Keratinocyte (primary cell): ENCODE measurements at regions not wholly inside any gene's neighbourhood (a gene's known extent, or its start where the extent isn't known, plus 50 kb on each side); places are given as distances from the start of the nearest gene placed in this dataset.

Experiments
- DNase-seq: peaks from one replicate; pipeline ENCODE4 v3.0.0-alpha.2; 2011; ENCODE audit warnings: low read depth, missing footprints, low spot score
- FAIRE-seq: peaks from 2 replicates; lab custom pipeline; 2011; peaks lifted over from hg19 to GRCh38; lab: Jason Lieb, UNC
- H2AFZ ChIP-seq: 2 replicates; pipeline ENCODE4 v1.6.0; 2012; ENCODE audit warnings: low read length, control low read depth, inconsistent platforms; ENCODE audit not compliant: control insufficient read depth
- H3K27ac ChIP-seq: 2 replicates; pipeline ENCODE4 v1.5.1; 2011; ENCODE audit warnings: low read length; ENCODE audit not compliant: control insufficient read depth, insufficient read depth
- H3K27me3 ChIP-seq: 3 replicates; pipeline ENCODE4 v1.6.0; 2011; ENCODE audit warnings: low read length; ENCODE audit not compliant: control insufficient read depth, insufficient read depth; ENCODE audit errors: extremely low read depth
- H3K36me3 ChIP-seq, 2 experiments: 2 replicates in 1 of 2; 3 replicates in 1 of 2; pipeline ENCODE4 v1.5.1; 2011; ENCODE audit warnings: low read length in 2 of 2, mild to moderate bottlenecking in 1 of 2; ENCODE audit not compliant: control insufficient read depth in 2 of 2, insufficient read depth in 2 of 2; ENCODE audit errors: extremely low read depth in 1 of 2
- H3K4me1 ChIP-seq: 3 replicates; pipeline ENCODE4 v1.5.1; 2011; ENCODE audit warnings: low read length; ENCODE audit not compliant: control insufficient read depth, insufficient read depth; ENCODE audit errors: extremely low read depth
- H3K4me2 ChIP-seq: 3 replicates; pipeline ENCODE4 v1.6.0; 2011; ENCODE audit warnings: low read depth, low read length; ENCODE audit not compliant: control insufficient read depth, insufficient read depth; ENCODE audit errors: extremely low read depth
- H3K4me3 ChIP-seq, 3 experiments: fragments of 200-600 bp in 1 of 3; sonication (generic) in 1 of 3; 2 replicates in 2 of 3; 3 replicates in 1 of 3; pipeline ENCODE4 v1.5.1; 2011 to 2016; ENCODE audit warnings: low read length in 3 of 3, mild to moderate bottlenecking in 3 of 3, control low read depth in 2 of 3, inconsistent platforms in 1 of 3, low read depth in 1 of 3, mixed read lengths in 1 of 3, mixed run types in 1 of 3, moderate library complexity in 1 of 3; ENCODE audit not compliant: control insufficient read depth in 2 of 3, insufficient read depth in 2 of 3; ENCODE audit errors: extremely low read depth in 1 of 3
- H3K79me2 ChIP-seq: 2 replicates; pipeline ENCODE4 v1.6.0; 2012; ENCODE audit warnings: low read length; ENCODE audit not compliant: control insufficient read depth, insufficient read depth
- H3K9ac ChIP-seq: 3 replicates; pipeline ENCODE4 v1.6.0; 2011; ENCODE audit warnings: low read length; ENCODE audit not compliant: control insufficient read depth, insufficient read depth; ENCODE audit errors: extremely low read depth
- H3K9me1 ChIP-seq: 3 replicates; pipeline ENCODE4 v1.6.0; 2011; ENCODE audit warnings: low read length; ENCODE audit not compliant: control insufficient read depth, insufficient read depth; ENCODE audit errors: extremely low read depth
- H3K9me3 ChIP-seq: 2 replicates; pipeline ENCODE4 v1.5.1; 2012; ENCODE audit warnings: low read depth, low read length; ENCODE audit not compliant: control insufficient read depth
- H4K20me1 ChIP-seq: 3 replicates; pipeline ENCODE4 v1.6.0; 2011; ENCODE audit warnings: low read length; ENCODE audit not compliant: control insufficient read depth, insufficient read depth; ENCODE audit errors: extremely low read depth
- EZH2 ChIP-seq: IDR thresholded peaks from one replicate; pipeline ENCODE4 v1.6.1; 2012; ENCODE audit warnings: inconsistent platforms, mild to moderate bottlenecking, low read length, moderate library complexity
- dilution Hi-C: fragments of 300-500 bp; cut with MboI; formaldehyde crosslinking; loops from one replicate; pipeline ENCODE4 v1.7.0; 2020; ENCODE audit warnings: low sequenced_read_pairs; ENCODE audit not compliant: extremely low pct_ligation_motif_present
- TF ChIP-seq, protein P1 (sequence below), 3 experiments: IDR thresholded peaks in 1 of 3; conservative IDR thresholded peaks in 1 of 3; optimal IDR thresholded peaks in 1 of 3; 2 replicates in 2 of 3; 3 replicates in 1 of 3; pipeline versions ENCODE3 to v1.5.1; 2011; ENCODE audit warnings: low read length in 3 of 3, mild to moderate bottlenecking in 3 of 3, moderate library complexity in 2 of 3, control low read depth in 1 of 3, inconsistent platforms in 1 of 3; ENCODE audit not compliant: insufficient read depth in 2 of 3; ENCODE audit errors: extremely low read depth in 1 of 3

DNA sequence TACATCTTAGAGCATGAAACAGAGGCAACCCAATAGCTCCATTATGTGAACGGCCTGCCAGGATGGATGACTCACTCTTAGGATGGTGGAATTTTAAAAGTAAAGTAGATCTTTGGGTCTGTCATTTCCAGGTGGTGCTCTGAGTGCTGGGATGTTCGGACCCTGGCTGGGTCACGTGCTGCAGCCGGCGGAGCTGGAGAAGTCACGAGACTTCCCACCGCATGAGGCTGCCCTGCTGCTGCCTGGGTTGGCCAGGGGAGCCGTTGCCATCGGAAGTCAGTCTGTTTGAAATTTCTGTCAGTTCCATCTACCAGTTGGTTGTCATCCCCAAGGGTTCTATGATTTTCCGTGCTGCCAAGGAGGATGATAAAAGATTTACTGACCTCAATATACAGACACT lies 93.3 kb upstream of the ALKAL2 start:
- H3K9me1 ChIP-seq = no peaks in the 10 kb centered on the region
- H2AFZ ChIP-seq = no peak overlapping the region
- H3K79me2 ChIP-seq = no peaks in the 10 kb centered on the region
- FAIRE-seq = no peak
- no peaks in the 10 kb centered on the region for H4K20me1 ChIP-seq
- no peaks in the 10 kb centered on the region for H3K4me1 ChIP-seq
- H3K9ac ChIP-seq = no peak overlapping the region
- dilution Hi-C loops = no loop called here
- H3K36me3 ChIP-seq = no peaks in the 10 kb centered on the region
- no peak overlapping the region for H3K4me3 ChIP-seq
- no peak overlapping the region for H3K27ac ChIP-seq
- DNase-seq = no peak
- TF ChIP-seq, protein P1, sequence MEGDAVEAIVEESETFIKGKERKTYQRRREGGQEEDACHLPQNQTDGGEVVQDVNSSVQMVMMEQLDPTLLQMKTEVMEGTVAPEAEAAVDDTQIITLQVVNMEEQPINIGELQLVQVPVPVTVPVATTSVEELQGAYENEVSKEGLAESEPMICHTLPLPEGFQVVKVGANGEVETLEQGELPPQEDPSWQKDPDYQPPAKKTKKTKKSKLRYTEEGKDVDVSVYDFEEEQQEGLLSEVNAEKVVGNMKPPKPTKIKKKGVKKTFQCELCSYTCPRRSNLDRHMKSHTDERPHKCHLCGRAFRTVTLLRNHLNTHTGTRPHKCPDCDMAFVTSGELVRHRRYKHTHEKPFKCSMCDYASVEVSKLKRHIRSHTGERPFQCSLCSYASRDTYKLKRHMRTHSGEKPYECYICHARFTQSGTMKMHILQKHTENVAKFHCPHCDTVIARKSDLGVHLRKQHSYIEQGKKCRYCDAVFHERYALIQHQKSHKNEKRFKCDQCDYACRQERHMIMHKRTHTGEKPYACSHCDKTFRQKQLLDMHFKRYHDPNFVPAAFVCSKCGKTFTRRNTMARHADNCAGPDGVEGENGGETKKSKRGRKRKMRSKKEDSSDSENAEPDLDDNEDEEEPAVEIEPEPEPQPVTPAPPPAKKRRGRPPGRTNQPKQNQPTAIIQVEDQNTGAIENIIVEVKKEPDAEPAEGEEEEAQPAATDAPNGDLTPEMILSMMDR (optimal IDR thresholded peaks at IDR 0.05 in 1 of 3, IDR thresholded peaks at IDR 0.05 in 1 of 3, conservative IDR thresholded peaks at IDR 0.05 in 1 of 3; ENCODE audit: extremely low read depth in 1 of 3, insufficient read depth in 2 of 3, low read length in 3 of 3) = no peak
- no peak for TF ChIP-seq EZH2
- no peaks in the 10 kb centered on the region for H3K9me3 ChIP-seq
- H3K27me3 ChIP-seq = no peaks in the 10 kb centered on the region
- no peak overlapping the region for H3K4me2 ChIP-seq

DNA sequence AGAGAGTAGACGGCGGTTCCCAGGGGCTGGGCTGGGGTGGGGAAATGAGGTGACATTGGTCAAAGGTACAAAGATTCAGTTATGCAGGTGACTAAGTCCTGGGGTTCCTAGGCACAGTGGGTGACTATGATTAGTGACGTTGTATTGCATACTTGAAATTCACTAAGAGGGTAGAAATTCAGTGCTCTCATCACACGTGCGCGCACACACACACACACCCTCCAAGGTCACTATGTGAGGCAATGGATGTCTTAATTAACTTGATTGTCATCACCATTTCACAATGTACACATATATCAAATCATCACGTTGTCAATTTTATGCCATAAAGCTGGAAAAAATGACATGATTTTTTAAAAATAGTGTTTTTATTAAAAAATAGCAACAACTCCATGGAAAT lies 92.9 kb upstream of the ALKAL2 start:
- no peaks in the 10 kb centered on the region for H3K9me3 ChIP-seq
- H3K4me2 ChIP-seq = no peak overlapping the region
- H3K4me3 ChIP-seq = no peak overlapping the region
- H3K9me1 ChIP-seq = no peaks in the 10 kb centered on the region
- H3K36me3 ChIP-seq = no peaks in the 10 kb centered on the region
- no peak overlapping the region for H2AFZ ChIP-seq
- H3K79me2 ChIP-seq = no peaks in the 10 kb centered on the region
- H3K27ac ChIP-seq = no peak overlapping the region
- H3K9ac ChIP-seq = no peak overlapping the region
- no peak for FAIRE-seq
- H4K20me1 ChIP-seq = no peaks in the 10 kb centered on the region
- no peak for DNase-seq
- dilution Hi-C loops = no loop called here
- peaks cover 2% of the 10 kb centered on the region for H3K4me1 ChIP-seq
- no peaks in the 10 kb centered on the region for H3K27me3 ChIP-seq
- TF ChIP-seq EZH2 = no peak
- TF ChIP-seq, protein P1 (optimal IDR thresholded peaks at IDR 0.05 in 1 of 3, IDR thresholded peaks at IDR 0.05 in 1 of 3, conservative IDR thresholded peaks at IDR 0.05 in 1 of 3; ENCODE audit: extremely low read depth in 1 of 3, insufficient read depth in 2 of 3, low read length in 3 of 3) = no peak
